Osteocyte (in vitro differentiated cells): ENCODE measurements at regions not wholly inside any gene's neighbourhood (a gene's known extent, or its start where the extent isn't known, plus 50 kb on each side); places are given as distances from the start of the nearest gene placed in this dataset.

ENCODE experiments used
- DNase-seq: peaks from one replicate; pipeline ENCODE4 v3.0.0; 2021; ENCODE audit warnings: mixed read lengths; ENCODE audit not compliant: unreplicated experiment; ENCODE audit errors: extremely low spot score
- H3K27ac Mint-ChIP-seq: one replicate; pipeline ENCODE4 v1.8.0; 2021; ENCODE audit warnings: mild to moderate bottlenecking, mixed read lengths; ENCODE audit not compliant: unreplicated experiment
- H3K27me3 Mint-ChIP-seq: one replicate; pipeline ENCODE4 v1.8.0; 2021; ENCODE audit warnings: mixed read lengths; ENCODE audit not compliant: unreplicated experiment
- H3K36me3 Mint-ChIP-seq: one replicate; pipeline ENCODE4 v1.8.0; 2021; ENCODE audit warnings: mixed read lengths; ENCODE audit not compliant: unreplicated experiment
- H3K4me1 Mint-ChIP-seq: one replicate; pipeline ENCODE4 v1.8.0; 2021; ENCODE audit warnings: mixed read lengths; ENCODE audit not compliant: unreplicated experiment
- H3K4me3 Mint-ChIP-seq: one replicate; pipeline ENCODE4 v1.8.0; 2021; ENCODE audit warnings: mild to moderate bottlenecking, moderate library complexity, mixed read lengths; ENCODE audit not compliant: unreplicated experiment
- H3K9me3 Mint-ChIP-seq: one replicate; pipeline ENCODE4 v1.8.0; 2021; ENCODE audit warnings: mixed read lengths; ENCODE audit not compliant: unreplicated experiment
- CTCF ChIP-seq: fragments of 200-600 bp; sonication (generic); IDR thresholded peaks from 2 replicates; pipeline ENCODE4 v1.5.0; 2021; ENCODE audit warnings: antibody characterized with exemption, mild to moderate bottlenecking, moderate library complexity

GRCh38 chr18:37937287-37937686, 371.7 kb upstream of the CELF4 start:
- no peak for TF ChIP-seq CTCF
- H3K4me3 Mint-ChIP-seq = no peak overlapping the region
- H3K36me3 Mint-ChIP-seq = no peaks in the 10 kb centered on the region

DNA sequence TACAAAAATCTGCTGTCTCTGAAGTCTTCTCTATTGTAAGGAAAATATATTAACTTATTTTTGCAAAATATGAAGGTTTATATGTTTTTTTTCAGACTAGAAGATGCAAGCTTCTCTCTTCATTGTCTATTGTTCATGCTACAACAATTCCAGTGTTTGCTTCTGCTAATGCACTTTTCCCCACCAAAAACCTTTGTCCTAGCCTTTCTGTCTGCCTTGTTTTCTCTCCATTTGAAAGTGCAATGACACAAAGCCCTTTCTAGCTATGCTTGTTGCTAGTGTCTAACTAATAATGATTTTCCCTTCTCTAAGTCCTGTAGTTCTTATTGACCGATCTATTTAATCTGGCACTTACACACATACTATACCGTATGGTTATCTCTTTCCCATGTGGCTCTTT, 369.5 kb upstream of the CELF4 start:
- Mint-ChIP-seq H3K4me3 (no peak overlapping the region), H3K27ac (no peak overlapping the region), H3K27me3 (no peaks in the 10 kb centered on the region), H3K36me3 (no peaks in the 10 kb centered on the region), H3K9me3 (peaks cover 28% of the 10 kb centered on the region), H3K4me1 (no peaks in the 10 kb centered on the region)
- DNase-seq = no peak
- TF ChIP-seq CTCF = no peak

More at GRCh38 chr18:37937287-37937686, 371.7 kb upstream of the CELF4 start:
- peaks cover 22% of the 10 kb centered on the region for H3K9me3 Mint-ChIP-seq
- no peak overlapping the region for H3K27ac Mint-ChIP-seq
- no peaks in the 10 kb centered on the region for H3K4me1 Mint-ChIP-seq
- H3K27me3 Mint-ChIP-seq = no peaks in the 10 kb centered on the region
- DNase-seq = no peak

GRCh38 chr18:37930640-37931039, 365.0 kb upstream of the CELF4 start:
- no peak for TF ChIP-seq CTCF
- Mint-ChIP-seq H3K27me3 (no peaks in the 10 kb centered on the region), H3K9me3 (peaks cover 11% of the 10 kb centered on the region), H3K27ac (no peak overlapping the region), H3K4me3 (no peak overlapping the region), H3K4me1 (no peaks in the 10 kb centered on the region), H3K36me3 (no peaks in the 10 kb centered on the region)
- DNase-seq = no peak

- peaks cover 12% of the 10 kb centered on the region for H3K9me3 Mint-ChIP-seq
- no peaks in the 10 kb centered on the region for H3K36me3 Mint-ChIP-seq
- no peaks in the 10 kb centered on the region for H3K27me3 Mint-ChIP-seq
- no peak overlapping the region for H3K27ac Mint-ChIP-seq
- DNase-seq = no peak
- no peaks in the 10 kb centered on the region for H3K4me1 Mint-ChIP-seq
- no peak overlapping the region for H3K4me3 Mint-ChIP-seq
- TF ChIP-seq CTCF = no peak
Measured at GRCh38 chr18:37922162-37922561, 356.6 kb upstream of the CELF4 start.

DNA sequence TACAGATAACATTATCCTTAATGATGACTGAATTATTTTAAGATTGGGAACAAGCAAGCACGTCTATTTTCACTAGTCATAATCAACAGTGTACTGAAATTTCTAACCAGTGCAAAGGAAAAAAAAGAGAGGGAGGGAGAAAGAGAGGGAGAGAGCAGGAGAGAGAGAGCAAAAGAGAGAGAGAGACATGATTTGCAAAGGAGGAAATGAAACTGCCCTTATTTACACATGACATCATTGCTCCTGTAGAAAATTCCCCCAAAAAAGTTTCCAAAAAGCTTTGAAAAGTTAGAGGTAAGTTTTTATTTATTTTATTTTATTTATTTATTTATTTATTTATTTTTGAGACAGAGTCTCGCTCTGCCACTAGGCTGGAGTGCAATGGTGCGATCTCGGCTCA, 355.3 kb upstream of the CELF4 start:
- no peak overlapping the region for H3K4me3 Mint-ChIP-seq
- no peak for TF ChIP-seq CTCF
- H3K27me3 Mint-ChIP-seq = no peaks in the 10 kb centered on the region
- no peak overlapping the region for H3K27ac Mint-ChIP-seq
- no peaks in the 10 kb centered on the region for H3K4me1 Mint-ChIP-seq
- DNase-seq = no peak
- H3K9me3 Mint-ChIP-seq = peaks cover 17% of the 10 kb centered on the region
- no peaks in the 10 kb centered on the region for H3K36me3 Mint-ChIP-seq
